Left renal pelvis (tissue), 4 donors: ENCODE measurements at regions not wholly inside any gene's neighbourhood (a gene's known extent, or its start where the extent isn't known, plus 50 kb on each side); places are given as distances from the start of the nearest gene placed in this dataset.
"Not testable (repeated sequence)": the region's sequence is repeated elsewhere in the genome, so short reads cannot be mapped to it uniquely, and the experiment has no call there.

ENCODE experiments used
- DNase-seq, 4 donors: peaks; one replicate each; pipeline ENCODE4 v3.0.0-alpha.2; 2013; ENCODE audit warnings: low read depth in 4 of 4, low spot score in 3 of 4

DNA sequence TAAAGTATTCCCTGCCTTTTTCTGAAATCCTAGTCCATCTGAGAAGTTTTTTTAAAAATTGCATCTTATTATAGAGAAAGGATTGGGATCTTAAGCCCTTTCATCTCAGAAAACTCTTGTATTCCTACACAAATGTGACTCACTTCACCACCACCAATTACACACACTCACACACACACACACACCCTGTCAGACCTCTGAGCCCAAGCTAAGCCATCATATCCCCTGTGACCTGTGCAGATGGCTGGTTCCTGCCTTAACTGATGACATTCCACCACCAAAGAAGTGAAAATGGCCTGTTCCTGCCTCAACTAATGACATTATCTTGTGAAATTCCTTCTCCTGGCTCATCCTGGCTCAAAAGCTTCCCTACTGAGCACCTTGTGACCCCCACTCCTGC is 1181.9 kb downstream of the ROBO2 start:
- DNase-seq: no peak

DNA sequence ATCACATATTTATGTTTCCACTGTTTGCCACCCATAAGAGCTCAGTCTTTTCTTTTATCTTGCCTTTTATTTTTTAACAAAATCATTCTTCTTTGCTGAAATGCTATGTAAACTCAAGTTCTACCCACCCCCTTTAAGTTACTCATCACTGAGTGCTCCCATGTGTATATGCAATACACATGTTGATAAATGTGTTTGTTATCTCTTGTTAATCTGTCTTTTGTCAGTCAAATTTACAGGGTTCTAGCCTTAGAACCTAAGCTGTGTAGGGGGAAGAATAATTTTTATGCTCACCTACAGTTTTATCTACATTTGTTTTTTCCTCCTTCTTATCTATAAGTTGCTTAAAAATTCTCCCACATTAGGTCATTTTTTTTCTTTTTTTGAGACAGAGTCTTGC is 1195.9 kb downstream of the ROBO2 start:
- no peak for DNase-seq

DNA sequence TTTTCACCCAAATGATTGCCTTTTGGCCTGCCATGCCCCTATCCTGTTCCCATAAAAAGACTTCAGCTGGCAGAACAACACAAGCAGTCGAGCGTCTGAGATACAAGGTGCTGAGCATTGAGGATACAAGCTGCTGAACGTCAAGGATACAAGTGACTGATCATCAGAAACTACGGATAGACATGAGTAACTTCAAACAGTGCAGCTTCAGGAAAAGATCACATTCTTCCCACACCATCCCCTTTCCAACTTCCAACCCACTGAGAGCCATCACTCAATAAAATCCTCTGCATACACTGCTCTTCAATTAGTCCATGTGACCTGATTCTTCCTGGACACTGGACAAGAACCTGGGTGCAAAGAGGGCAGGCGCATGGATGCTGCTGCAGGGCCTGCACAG is 1198.9 kb downstream of the ROBO2 start:
- DNase-seq: no peak

DNA sequence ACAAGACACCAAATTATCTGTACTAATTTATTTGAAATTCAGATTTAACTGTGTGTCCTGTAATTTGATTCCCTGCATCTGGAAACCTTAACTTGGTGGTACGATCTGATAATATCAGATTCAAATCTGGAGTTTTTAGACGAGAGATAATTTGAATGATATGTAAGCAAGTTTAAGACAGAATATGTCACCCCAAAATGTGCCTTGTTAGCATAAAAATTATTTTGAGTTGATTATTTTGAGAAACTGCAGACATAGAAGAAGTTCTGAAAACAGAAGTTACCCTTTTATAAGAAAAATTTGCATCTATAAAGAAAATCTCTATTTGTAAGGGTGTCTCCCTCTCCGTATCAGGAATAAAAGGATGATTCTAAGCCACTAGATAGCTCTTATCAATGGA is 1202.8 kb downstream of the ROBO2 start:
- DNase-seq: no peak

DNA sequence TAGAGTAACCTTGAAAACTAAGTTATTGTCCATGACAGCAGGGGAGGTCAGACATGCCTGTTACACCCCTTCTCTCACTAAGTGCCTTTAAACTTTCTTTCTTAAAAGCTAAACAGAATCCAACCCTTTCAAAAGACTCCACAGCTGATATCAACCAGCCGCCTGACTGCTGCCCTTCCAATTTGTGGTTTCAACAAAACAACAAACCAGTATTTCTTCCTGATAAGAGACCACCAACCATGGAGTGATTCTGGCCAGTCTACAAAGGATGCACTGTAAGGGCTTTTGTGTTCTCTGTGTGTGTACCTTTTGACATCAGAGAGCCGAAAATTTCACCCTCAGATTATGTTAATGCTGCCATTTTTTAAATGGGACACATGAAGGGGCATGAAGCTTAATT is 1204.2 kb downstream of the ROBO2 start:
- DNase-seq: no peak

DNA sequence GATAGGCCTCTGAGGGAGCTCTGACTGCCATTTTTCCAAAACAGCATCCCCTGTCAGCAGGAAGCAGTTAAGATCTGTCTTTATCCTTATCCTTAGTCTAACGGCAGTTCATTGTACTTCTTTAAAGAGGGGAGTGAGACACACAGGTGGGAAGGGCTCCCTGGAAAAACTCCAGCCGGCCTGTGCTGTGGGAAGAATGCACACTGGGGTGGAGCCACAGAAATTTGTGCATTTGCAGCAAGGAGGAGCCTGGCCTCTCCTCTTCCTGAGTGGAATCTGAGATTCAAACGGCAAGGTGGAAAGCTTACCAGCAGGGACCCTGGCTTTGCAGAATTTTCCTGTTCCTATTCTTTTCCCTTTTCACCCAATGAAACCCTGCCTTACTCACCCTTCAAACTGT is 1209.4 kb downstream of the ROBO2 start:
- no peak for DNase-seq

DNA sequence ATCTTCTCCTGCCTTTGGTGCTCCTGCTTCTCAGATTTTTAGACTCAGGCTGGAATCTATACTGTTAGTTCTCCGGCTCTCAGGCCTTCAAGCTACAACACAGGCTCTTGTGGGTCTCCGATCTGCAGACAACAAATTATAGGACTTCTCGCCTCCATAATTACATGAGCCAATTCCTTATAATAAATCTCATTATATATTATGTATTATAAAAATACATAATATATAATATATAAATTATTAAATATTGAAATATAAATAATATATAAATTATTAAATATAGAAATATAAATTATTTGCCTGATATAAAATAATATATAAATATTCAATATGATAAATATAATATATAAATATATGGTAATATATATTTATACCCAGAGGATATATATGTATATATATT is 1214.0 kb downstream of the ROBO2 start:
- no peak for DNase-seq

DNA sequence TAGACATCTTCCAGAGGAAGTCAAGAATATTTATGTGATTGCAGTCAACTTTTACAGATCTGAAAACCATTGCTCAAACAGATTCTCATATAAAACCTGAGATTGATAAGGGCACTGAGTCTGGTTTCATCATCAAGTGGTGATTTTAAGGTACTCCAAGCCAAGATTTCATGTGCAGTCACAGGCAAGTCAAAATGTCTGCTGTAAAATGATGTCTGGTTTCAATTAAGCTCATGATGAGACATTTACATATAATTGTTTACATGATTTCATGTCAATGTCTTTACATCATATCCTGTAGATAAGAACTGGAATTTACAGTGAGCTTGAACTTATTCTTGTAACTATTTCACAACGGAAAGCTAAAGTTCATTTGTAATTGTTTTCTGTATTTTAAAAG is 1215.5 kb downstream of the ROBO2 start:
- DNase-seq: no peak

DNA sequence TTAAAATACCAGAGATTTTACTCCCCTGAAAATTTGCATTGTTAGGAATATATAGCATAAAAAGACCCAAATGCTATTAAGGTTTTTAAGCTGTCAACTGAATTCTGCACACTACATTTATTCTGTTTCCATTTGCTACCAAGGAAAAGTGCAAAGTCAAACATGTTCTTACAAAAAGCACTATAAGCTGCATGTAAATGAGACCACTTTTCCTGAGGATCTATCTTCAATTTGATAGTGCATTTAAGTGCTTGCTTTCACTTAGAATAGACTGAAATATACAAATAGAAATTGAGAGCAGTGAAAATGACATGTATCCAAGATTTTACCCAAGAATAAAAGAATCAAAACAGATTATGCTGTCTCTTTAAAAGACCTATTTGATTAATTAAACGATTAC is 1216.2 kb downstream of the ROBO2 start:
- no peak for DNase-seq

DNA sequence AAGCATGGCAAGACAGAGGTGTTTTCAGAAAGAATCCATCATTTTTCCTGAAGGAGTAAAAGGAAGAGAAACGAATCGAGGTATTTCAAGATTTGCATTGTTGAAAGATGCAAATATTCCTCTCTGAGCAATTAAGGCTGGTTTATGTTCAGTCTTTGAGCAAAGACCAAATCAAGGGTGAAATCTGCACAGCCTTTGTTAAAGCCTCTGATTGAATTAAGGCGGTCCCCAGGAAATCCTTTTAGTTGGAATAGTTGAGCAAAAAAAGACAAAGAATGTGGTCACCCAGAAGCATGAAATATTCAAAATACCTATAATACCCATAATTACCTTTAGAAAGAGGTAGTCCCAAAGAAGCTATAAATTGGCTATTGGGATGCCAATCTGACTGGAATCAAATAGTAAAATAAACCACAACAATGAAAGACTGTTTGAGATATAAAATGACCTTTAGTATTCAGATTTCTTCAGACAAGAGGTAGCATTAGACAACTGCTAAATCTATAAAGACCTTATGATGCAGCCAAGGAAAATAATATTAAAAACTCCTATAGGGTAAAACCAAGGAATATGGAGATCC is 1218.1 kb downstream of the ROBO2 start:
- no peak for DNase-seq

DNA sequence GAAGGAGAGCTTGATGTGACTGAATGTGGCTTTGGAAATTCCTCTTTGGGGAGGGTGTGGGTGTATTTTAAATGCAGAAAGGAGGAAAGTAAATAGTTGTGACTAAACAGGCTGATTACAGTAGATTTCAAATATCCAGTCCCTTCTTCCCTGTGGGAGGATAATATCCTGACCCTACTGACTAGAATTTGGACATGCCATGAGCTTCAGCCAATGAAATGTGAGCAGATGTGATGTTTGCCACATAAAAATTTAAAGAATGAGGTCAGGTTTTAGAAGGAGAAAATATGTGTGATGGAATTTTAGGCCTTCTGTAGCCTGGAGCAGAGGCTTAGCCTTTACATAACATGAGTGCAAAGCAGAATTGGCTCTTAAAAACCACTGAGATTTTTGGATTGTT is 1218.9 kb downstream of the ROBO2 start:
- no peak for DNase-seq

DNA sequence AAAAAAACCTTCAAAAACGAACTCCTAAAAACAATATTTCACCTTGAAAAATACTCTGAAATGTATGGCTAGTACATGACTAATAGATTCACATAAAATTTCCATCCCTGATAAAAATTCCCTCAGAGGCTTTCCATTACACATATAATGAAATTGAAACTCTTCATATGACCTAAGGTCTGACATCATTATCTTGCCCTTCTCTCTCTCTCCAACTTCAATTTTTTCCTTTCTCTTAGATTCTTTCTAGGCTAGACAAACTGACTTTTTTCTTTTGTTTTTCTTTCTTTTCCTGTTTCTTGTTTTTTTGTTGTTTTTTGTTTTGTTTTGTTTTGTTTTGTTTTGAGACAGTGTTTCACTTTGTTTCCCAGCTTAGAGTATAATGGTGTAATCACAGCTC is 1220.5 kb downstream of the ROBO2 start:
- no peak for DNase-seq

DNA sequence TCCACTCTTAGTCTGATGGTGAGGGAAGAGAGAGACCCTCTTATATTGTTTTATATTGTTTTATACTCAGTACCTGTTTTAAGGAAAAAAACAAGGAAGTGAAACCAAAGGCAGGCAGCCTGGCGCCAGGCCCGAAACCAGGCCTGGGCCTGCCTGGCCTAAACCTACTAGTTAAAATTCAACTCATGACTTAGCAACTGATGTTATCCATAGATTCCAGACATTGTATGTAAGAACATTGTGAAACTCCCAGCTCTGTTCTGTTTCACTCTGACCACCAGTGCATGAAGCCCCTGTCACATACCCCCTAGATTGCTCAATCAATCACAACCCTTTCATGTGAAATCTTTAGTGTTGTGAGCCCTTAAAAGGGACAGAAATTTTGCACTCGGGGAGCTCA is 1226.7 kb downstream of the ROBO2 start:
- DNase-seq: not testable (repeated sequence)

DNA sequence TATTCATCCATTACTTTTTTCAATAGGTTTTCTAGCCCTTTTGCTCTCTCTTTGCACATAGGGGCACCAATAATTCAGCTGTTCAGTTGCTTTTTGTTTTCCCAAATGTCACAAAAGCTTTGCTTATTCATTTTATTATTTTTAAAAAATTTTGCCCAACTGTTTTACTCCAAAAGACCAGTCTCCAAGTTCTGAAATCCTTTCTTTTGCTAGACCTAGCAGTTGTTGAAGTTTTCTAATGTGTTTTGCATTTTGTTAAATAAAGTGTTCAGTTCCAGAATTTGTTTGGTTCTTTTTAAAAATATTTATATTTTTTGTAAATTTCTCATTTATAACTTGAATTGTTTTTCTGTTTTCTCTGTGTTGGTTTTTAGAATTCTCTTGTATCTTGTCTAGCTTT is 1227.3 kb downstream of the ROBO2 start:
- DNase-seq: no peak

DNA sequence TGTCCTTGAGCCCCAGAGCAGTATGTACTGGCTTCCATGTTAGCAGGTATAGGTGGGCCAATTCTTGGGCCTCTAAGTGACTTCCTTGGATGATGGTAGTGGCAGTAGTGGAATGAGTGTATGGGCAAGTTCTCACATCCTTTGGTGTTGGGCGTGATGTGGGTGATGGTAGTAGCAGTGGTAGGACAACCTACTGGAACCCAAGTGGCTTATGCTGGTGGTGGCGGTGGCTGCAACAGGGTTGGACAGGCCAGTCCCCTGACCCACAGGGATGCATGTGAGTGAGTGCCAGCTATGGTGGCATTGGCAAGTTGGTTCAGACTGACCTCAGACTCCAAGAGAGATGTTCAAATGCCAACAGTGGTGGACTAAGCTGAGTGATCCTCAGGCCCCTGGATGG is 1228.2 kb downstream of the ROBO2 start:
- no peak for DNase-seq

DNA sequence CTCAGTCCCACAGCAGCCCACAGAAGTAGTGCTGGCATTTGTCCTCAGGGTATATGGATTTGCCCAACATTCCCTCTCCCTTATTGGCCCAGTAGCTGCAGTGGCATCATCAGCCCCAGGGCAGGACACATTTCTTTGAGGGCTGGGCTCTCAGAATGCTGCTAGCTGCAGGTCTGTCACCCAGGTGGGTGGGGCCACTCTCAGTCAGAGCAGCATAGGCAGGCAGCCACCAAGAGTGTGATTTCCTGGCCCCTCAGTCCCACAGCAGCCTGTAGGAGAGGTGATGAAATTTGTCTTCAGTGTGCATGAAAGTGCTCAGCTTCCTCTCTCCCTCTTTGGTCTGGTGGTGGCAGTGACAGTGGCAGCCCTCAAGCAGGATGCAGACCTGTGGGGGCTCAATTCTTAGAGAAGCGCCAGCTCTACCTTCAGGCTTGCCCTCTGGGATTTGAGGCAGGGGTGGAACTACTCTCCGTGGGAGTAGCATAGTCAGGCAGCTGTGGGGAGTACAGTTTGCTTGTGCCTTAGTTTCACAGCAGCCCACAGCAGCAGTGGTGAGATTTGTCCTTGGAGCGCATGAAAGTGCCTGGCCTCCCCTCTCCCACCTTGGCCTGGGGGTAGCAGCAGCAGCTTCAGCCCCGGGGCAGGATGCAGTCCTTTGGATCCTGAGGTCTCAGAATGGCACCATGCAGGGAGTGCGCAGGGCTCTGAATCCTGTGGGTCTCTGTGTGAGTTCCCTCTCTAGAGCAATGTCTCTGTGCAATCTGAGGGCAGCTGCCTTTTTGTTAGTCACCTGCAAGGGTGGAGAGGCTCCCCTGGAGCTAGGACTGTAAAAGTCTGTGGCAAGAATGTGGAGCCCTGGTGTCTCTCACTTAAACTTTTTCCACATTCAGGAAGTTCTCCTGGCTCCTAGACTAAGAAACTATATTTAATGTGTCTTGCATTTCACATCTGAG is 1229.1 kb downstream of the ROBO2 start:
- no peak for DNase-seq

DNA sequence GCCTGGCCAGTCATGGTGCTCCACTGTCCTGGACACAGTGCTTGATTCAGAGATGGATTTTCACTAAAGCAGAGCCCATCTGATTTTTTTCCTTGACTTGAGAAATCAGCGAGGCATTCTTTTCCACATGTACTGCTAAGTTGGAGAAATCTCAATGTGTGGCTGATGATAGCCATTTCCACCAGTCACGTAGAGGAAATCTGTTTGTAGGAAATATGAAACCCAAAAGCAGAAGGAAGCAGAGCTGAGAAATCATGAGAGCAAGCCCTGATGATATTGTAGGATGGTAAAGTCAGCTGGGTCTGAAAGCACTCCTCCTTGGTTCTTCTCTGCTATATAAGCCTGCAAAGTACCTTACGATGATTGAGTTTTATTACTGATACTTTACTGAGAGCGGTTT is 1233.4 kb downstream of the ROBO2 start:
- DNase-seq: no peak

DNA sequence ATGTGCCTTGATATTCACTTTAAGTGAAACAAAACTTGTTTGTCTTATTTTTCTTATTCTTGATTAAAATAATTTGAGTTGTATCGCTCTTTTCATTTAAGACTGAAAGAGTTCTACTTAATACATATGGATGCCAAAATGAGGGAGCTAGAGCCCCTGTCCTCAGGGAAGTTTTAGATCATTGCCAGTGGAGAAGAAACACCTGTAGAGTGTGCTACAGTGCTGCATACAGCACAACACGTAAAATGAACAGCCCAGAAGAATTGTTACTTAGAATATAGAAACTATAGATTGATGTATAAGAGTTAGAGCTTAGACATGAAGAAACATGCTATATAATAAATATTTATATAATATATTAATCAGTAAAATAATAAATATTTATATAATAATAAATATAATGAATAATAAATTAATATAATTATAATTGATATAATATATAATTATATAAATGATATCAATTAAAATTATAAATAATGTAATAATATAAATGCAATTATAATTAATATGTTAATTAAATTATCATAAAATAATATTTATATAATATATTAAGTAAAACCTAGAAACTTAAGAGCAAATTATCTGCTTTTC is 1234.7 kb downstream of the ROBO2 start:
- DNase-seq: no peak

DNA sequence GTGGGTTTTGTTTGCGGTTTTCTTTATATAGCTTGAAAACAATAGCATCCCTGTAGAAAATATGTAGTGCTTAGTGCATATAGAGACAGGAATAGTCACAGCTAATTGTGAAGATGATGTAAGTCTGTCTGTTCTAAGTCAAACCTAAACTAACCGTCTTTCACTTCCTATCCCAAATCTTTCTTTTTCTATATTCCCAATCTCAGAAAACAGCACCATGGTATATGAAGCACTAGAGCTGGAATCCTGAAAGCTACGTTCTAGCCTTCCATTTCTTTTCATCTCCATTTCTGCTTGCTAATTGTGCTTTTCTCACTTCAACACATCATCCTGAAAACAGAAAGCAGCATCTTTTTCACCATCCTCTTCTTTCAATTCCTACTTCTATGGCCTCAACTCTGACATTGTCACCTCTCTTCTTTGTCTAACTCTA is 1235.5 kb downstream of the ROBO2 start:
- no peak for DNase-seq

DNA sequence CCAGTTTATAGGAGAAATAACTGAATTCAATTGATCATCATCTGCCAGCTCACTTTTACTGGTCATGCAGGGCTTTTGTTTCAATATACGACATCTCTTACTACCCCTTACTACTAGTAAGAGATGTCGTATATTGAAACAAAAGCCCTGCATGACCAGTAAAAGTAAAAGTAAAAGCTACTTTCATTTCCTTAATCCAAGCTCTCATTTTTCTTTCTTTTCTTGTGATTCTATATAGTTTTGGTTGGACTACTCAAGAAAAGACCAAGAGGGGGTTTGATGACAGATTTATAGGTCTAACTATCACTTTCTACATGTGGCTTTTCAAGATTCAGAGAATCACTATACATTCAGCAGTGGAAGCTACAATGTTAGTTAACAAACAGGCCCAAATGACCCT is 1237.3 kb downstream of the ROBO2 start:
- DNase-seq: no peak

DNA sequence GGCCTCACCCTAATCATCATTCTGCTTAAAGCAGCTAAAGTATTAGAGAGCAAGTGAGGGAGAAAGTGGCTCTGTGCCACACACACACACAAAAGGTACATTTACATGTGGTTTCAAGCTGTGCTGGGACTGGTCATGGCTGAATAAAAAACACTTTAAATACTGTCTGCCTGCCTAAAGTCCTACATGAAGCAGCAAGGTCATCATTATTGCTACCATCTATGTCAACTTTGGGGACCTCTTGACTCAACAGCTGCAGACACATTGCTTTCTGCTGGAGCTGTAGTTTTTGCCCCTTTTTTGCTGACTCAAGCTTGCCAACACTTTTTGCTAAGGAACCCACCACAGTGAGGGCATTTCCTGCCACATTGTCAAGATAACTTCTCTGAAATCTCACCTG is 1237.9 kb downstream of the ROBO2 start:
- DNase-seq: no peak

DNA sequence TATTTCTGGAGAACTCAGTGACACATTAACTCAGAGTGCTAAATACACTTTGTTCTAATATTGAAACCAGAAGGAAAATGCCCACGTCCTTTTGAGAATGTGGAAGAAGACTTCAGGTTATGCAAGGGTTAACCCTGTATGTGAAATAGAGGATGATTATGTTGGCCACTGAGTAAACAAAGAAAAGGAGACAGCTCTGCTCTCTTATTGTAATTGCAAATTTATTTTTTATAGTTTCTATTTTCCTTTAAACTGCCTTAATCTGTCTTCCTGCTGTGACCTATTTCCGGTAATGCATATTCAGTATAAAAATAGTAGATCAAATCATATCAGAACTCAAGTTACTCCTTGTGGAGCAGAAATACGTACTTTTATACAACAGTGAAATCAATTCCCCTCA is 1239.2 kb downstream of the ROBO2 start:
- DNase-seq: no peak
